ENCODE measurements at regions not wholly inside any gene's neighbourhood (a gene's known extent, or its start where the extent isn't known, plus 50 kb on each side); places are given as distances from the start of the nearest gene placed in this dataset.
"Not testable (repeated sequence)": the region's sequence is repeated elsewhere in the genome, so short reads cannot be mapped to it uniquely, and the experiment has no call there.

GRCh38 chr5:153365547-153365946 lies 124.9 kb upstream of the GRIA1 start:
- DNase-seq: no peak

- no peak for DNase-seq
Measured at GRCh38 chr5:153367466-153367865, 123.0 kb upstream of the GRIA1 start.

- DNase-seq: no peak
Measured at GRCh38 chr5:153372425-153373129, 117.9 kb upstream of the GRIA1 start.

GRCh38 chr5:153373130-153373498 lies 117.4 kb upstream of the GRIA1 start:
- DNase-seq: no peak

GRCh38 chr5:153381630-153382029 lies 108.8 kb upstream of the GRIA1 start:
- not testable (repeated sequence) for DNase-seq

GRCh38 chr5:153390569-153390968 lies 99.9 kb upstream of the GRIA1 start:
- no peak for DNase-seq

- DNase-seq: no peak
Measured at GRCh38 chr5:153399595-153399994, 90.9 kb upstream of the GRIA1 start.

GRCh38 chr5:153400931-153401330 lies 89.5 kb upstream of the GRIA1 start:
- DNase-seq: no peak

- no peak for DNase-seq
Measured at GRCh38 chr5:153402550-153402949, 87.9 kb upstream of the GRIA1 start.

- DNase-seq: no peak
Measured at GRCh38 chr5:153403470-153403869, 87.0 kb upstream of the GRIA1 start.

GRCh38 chr5:153404747-153405146 lies 85.7 kb upstream of the GRIA1 start:
- DNase-seq: no peak

- no peak for DNase-seq
Measured at GRCh38 chr5:153421676-153422075, 68.8 kb upstream of the GRIA1 start.

- DNase-seq: no peak
Measured at GRCh38 chr5:153425914-153426313, 64.6 kb upstream of the GRIA1 start.

GRCh38 chr5:153429761-153430380 lies 60.6 kb upstream of the GRIA1 start:
- DNase-seq: no peak

GRCh38 chr5:153432583-153432982 lies 57.9 kb upstream of the GRIA1 start:
- no peak for DNase-seq

- DNase-seq: no peak
Measured at GRCh38 chr5:153437251-153437650, 53.2 kb upstream of the GRIA1 start.

GRCh38 chr5:153439130-153439529 lies 51.3 kb upstream of the GRIA1 start:
- no peak for DNase-seq
